Uterus (tissue), 3 donors: ENCODE measurements at regions not wholly inside any gene's neighbourhood (a gene's known extent, or its start where the extent isn't known, plus 50 kb on each side); places are given as distances from the start of the nearest gene placed in this dataset.

Experiments
- DNase-seq, 2 donors: peaks; one replicate each; pipeline ENCODE4 v3.0.0-alpha.2; 2019 to 2020
- H3K27ac ChIP-seq, 2 donors: fragments of 200-600 bp; sonication (generic); 1 replicate in 1 of 2; 2 replicates in 1 of 2; pipeline ENCODE4 v1.5.1; 2016 to 2018
- H3K27me3 ChIP-seq, 2 donors: fragments of 200-600 bp; sonication (generic); one replicate each; pipeline ENCODE4 v1.5.1; 2018 to 2019; ENCODE audit warnings: control low read depth in 1 of 2
- H3K36me3 ChIP-seq, 2 donors: fragments of 200-600 bp; sonication (generic); one replicate each; pipeline ENCODE4 v1.5.1; 2019; ENCODE audit warnings: control low read depth in 1 of 2
- H3K4me1 ChIP-seq, 2 donors: fragments of 200-600 bp; sonication (generic); one replicate each; pipeline ENCODE4 v1.5.1; 2018 to 2019; ENCODE audit warnings: control low read depth in 1 of 2
- H3K4me3 ChIP-seq, 2 donors: fragments of 200-600 bp; sonication (generic); 1 replicate in 1 of 2; 2 replicates in 1 of 2; pipeline ENCODE4 v1.5.1; 2018 to 2019; ENCODE audit warnings: mild to moderate bottlenecking in 1 of 2
- H3K9me3 ChIP-seq, 2 donors: fragments of 200-600 bp; sonication (generic); one replicate each; pipeline ENCODE4 v1.5.1; 2019; ENCODE audit warnings: control low read depth in 1 of 2
- POLR2A ChIP-seq, 2 donors: fragments of 450-650 bp; IDR thresholded peaks; one replicate each; pipeline ENCODE4 v1.6.1; 2016; ENCODE audit warnings: antibody characterized with exemption in 2 of 2, mild to moderate bottlenecking in 1 of 2, moderate library complexity in 1 of 2
- intact Hi-C: fragments of 100-400 bp; cut with DNase I; formaldehyde crosslinking; loops from one replicate; pipeline ENCODE4 v1.15.1; 2023; ENCODE audit warnings: low total_unique reads
- TF ChIP-seq, protein P1 (sequence below), 4 experiments: fragments of 200-600 bp in 2 of 4; fragments of 450-650 bp in 2 of 4; sonication (generic) in 2 of 4; IDR thresholded peaks; one replicate each; pipeline ENCODE4 v1.5.1; 2016 to 2019; ENCODE audit warnings: antibody characterized with exemption in 4 of 4, mild to moderate bottlenecking in 2 of 4, moderate library complexity in 1 of 4
- donor health status: DM: yes; HTN: yes; CAD: no.

DNA sequence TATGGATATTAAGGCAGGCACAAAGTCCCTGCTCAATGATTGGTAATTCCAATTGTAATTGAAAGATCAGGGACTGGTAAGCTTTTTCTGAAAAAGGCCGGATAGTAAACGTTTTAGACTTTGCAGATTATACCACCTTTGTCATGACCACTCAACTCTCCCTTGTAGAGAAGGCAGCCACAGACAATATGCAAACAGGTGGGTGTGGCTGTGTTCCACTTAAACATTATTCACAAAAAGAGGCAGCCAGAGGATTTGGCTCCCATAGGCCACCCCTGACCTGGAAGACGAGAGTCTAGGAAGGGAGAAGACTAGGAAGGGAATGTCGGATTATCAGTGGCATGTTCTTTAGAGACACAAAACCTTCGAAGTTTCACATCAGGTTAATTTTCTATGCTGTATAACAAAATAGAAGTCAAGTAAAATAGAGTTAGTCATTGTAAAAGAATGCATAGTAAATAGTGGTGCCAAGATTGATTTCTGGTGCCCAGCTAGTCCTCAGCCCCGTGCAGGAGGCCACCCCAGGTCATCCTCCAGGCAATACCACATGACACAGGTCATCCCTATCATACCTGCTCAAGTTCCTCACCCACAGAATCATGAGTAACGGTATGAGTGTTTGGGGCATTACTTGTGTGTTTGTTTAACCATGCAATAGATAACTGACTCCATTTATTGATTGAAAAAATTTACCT lies 193.8 kb downstream of the PLPP4 start:
- DNase-seq, result no peak
- Histone ChIP-seq H3K9me3 (no peaks in the 10 kb centered on the region), H3K27ac (no peak overlapping the region), H3K27me3 (no peaks in the 10 kb centered on the region), H3K4me3 (no peak overlapping the region), H3K4me1 (no peaks in the 10 kb centered on the region), H3K36me3 (no peaks in the 10 kb centered on the region)
- intact Hi-C loops, result no loop called here
- TF ChIP-seq POLR2A (IDR thresholded peaks at IDR 0.05), result no peak
- TF ChIP-seq, protein P1, sequence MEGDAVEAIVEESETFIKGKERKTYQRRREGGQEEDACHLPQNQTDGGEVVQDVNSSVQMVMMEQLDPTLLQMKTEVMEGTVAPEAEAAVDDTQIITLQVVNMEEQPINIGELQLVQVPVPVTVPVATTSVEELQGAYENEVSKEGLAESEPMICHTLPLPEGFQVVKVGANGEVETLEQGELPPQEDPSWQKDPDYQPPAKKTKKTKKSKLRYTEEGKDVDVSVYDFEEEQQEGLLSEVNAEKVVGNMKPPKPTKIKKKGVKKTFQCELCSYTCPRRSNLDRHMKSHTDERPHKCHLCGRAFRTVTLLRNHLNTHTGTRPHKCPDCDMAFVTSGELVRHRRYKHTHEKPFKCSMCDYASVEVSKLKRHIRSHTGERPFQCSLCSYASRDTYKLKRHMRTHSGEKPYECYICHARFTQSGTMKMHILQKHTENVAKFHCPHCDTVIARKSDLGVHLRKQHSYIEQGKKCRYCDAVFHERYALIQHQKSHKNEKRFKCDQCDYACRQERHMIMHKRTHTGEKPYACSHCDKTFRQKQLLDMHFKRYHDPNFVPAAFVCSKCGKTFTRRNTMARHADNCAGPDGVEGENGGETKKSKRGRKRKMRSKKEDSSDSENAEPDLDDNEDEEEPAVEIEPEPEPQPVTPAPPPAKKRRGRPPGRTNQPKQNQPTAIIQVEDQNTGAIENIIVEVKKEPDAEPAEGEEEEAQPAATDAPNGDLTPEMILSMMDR (IDR thresholded peaks at IDR 0.05), result no peak

DNA sequence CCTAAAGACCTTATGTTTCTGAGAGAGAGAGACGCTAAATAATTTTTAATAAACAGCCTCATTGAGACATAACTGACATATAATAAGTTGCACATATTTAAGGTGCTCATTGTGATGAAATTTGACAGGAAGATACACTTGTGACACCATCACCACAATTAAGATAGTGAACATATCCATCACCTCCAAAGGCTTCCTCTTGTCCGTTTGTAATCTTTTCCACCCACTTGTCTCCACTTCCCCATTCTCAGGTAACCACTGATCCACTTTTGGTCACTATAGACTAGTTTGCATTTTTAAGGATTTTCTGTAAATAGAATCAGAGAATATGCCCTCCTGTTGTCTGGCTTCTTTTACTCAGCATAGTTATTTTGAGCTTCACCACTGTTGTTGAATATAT lies 195.1 kb upstream of the WDR11 start:
- H3K9me3 ChIP-seq, result no peaks in the 10 kb centered on the region
- DNase-seq, result no peak
- H3K27ac ChIP-seq, result no peak overlapping the region
- no peak for TF ChIP-seq POLR2A (IDR thresholded peaks at IDR 0.05)
- TF ChIP-seq, protein P1 (IDR thresholded peaks at IDR 0.05), result no peak
- no peak overlapping the region for H3K4me3 ChIP-seq
- no peaks in the 10 kb centered on the region for H3K36me3 ChIP-seq
- intact Hi-C loops, result no loop called here
- H3K4me1 ChIP-seq, result no peaks in the 10 kb centered on the region
- no peaks in the 10 kb centered on the region for H3K27me3 ChIP-seq

DNA sequence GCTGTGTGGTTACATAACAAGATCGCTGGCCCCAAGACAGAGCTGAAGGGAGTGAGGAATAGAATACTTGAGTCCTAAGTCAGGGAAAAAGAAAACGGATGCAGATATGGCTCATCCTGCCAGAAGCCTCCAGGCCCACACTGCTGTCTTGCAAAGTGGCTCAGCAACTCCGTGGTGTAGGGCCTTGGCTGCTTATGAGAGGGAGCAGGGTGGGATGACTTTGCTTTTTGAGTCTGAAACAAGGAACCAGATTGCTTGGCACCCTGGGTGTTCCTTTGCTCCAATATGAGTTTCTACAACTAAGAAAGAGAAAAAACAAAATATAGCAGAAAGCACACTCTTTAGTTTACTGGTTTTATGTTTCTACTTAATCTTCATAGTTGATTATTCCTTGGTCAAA lies 193.8 kb upstream of the WDR11 start:
- no peaks in the 10 kb centered on the region for H3K27me3 ChIP-seq
- H3K9me3 ChIP-seq, result no peaks in the 10 kb centered on the region
- intact Hi-C loops, result no loop called here
- no peak overlapping the region for H3K4me3 ChIP-seq
- DNase-seq, result no peak
- no peak overlapping the region for H3K27ac ChIP-seq
- H3K4me1 ChIP-seq, result no peaks in the 10 kb centered on the region
- no peaks in the 10 kb centered on the region for H3K36me3 ChIP-seq
- TF ChIP-seq, protein P1 (IDR thresholded peaks at IDR 0.05), result no peak
- TF ChIP-seq POLR2A (IDR thresholded peaks at IDR 0.05), result no peak

DNA sequence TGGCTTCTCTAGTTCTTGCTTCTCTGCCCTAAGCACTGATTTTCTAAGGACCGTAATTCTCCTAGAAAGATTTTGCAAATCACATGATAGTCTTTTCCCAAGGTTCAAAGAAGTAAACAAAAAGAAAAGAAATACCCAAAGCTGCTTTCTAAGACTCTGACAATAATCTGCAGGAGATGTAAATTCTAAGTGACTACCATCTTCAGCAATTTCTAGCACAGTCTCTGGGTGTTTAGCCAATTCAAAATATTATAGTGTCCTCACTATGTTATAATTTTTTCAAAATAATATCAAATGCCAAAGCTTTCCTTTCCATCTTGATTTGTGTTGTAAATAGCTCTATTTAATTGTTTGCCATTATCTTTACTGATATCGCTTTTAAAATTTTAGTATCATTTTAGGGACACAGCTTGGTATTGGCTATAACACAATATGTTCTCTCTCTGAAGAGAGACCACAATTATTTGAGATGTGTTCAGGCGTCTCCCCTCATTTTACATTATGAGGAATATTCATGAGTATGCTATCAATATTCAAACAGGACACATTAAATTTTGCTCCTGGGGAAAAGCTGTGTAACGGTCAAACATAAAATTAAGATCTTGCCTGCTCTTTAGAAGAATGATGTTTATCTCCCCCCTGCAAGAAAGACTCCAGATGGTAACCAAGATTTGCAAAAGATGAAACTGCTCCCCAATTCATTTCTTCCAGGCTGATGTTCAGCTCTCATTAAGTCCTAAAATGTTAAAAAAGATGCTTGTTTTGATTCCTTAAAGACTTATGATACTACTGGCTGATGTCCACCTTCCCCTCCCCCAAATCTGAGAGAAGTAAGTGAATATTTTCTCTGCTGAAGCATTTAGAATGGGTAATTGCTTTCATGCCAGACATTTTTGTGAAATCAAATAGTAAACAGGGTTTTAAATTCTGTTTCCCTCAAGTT lies 191.9 kb upstream of the WDR11 start:
- H3K27ac ChIP-seq, result no peak overlapping the region
- H3K4me1 ChIP-seq, result no peaks in the 10 kb centered on the region
- H3K4me3 ChIP-seq, result no peak overlapping the region
- H3K36me3 ChIP-seq, result no peaks in the 10 kb centered on the region
- TF ChIP-seq POLR2A (IDR thresholded peaks at IDR 0.05), result no peak
- TF ChIP-seq, protein P1 (IDR thresholded peaks at IDR 0.05), result no peak
- no peaks in the 10 kb centered on the region for H3K9me3 ChIP-seq
- DNase-seq, result no peak
- intact Hi-C loops, result no loop called here
- no peaks in the 10 kb centered on the region for H3K27me3 ChIP-seq

DNA sequence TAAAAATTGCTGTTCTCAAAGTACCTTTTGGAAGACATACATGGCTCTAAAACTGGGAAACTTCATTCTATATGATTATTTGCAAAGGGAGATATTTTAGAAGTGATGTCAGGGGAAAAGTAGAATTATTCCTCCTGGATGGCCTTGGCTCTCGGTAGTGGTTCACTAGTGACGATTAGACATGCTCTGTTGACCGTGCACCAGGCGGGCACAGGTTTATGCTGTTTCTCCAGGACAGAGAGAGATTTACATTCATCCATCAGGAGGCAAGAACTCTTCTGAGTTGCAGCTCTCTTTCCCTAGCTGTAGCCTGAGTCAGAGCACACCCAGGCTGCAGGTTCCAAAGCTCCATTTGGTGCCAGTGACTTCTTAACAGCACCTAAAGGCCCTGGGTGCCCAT lies 184.9 kb upstream of the WDR11 start:
- no peaks in the 10 kb centered on the region for H3K4me1 ChIP-seq
- intact Hi-C loops, result no loop called here
- H3K27ac ChIP-seq, result no peak overlapping the region
- no peak overlapping the region for H3K4me3 ChIP-seq
- H3K27me3 ChIP-seq, result no peaks in the 10 kb centered on the region
- no peaks in the 10 kb centered on the region for H3K36me3 ChIP-seq
- TF ChIP-seq, protein P1 (IDR thresholded peaks at IDR 0.05), result no peak
- TF ChIP-seq POLR2A (IDR thresholded peaks at IDR 0.05), result no peak
- H3K9me3 ChIP-seq, result no peaks in the 10 kb centered on the region
- DNase-seq, result no peak
